Activated CD4-positive, alpha-beta T cell treated with anti-CD3 and anti-CD28 coated beads for 36 hours (primary cell): ENCODE measurements at regions not wholly inside any gene's neighbourhood (a gene's known extent, or its start where the extent isn't known, plus 50 kb on each side); places are given as distances from the start of the nearest gene placed in this dataset.
"Not testable (repeated sequence)": the region's sequence is repeated elsewhere in the genome, so short reads cannot be mapped to it uniquely, and the experiment has no call there.

Source experiments
- ATAC-seq: fragments of 200-7000 bp; cut with Tn5 transposase; one replicate; pipeline ENCODE4 v1.10.0; 2021; ENCODE audit warnings: mild to moderate bottlenecking, moderate library complexity
- CTCF ChIA-PET: fragments of 350-600 bp; sonication (Branson Sonifier 250); formaldehyde crosslinking; loops from one replicate; lab custom pipeline; 2021; ENCODE audit warnings: antibody characterized with exemption; lab: Charles Lee
- POLR2A ChIA-PET: fragments of 350-600 bp; sonication (Branson Sonifier 250); formaldehyde crosslinking; loops from one replicate; lab custom pipeline; 2021; ENCODE audit warnings: antibody characterized with exemption, inconsistent platforms; lab: Charles Lee
- DNase-seq: peaks from one replicate; pipeline ENCODE4 v3.0.0-alpha.2; 2020
- H3K27ac Mint-ChIP-seq: one replicate; pipeline ENCODE4 v1.8.0; 2021; ENCODE audit warnings: mixed read lengths
- H3K27me3 Mint-ChIP-seq: one replicate; pipeline ENCODE4 v1.8.0; 2021; ENCODE audit warnings: mixed read lengths
- H3K36me3 Mint-ChIP-seq: one replicate; pipeline ENCODE4 v1.8.0; 2021; ENCODE audit warnings: low read depth, mixed read lengths
- H3K4me1 Mint-ChIP-seq: one replicate; pipeline ENCODE4 v1.8.0; 2021; ENCODE audit warnings: mixed read lengths
- H3K4me3 Mint-ChIP-seq: one replicate; pipeline ENCODE4 v1.8.0; 2021; ENCODE audit warnings: mild to moderate bottlenecking, moderate library complexity, mixed read lengths
- H3K9me3 Mint-ChIP-seq: one replicate; pipeline ENCODE4 v1.8.0; 2021; ENCODE audit warnings: low read depth, mixed read lengths
- intact Hi-C, 2 experiments: fragments of 100-400 bp; cut with DNase I in 1 of 2; cut with micrococcal nuclease in 1 of 2; formaldehyde crosslinking; loops; one replicate each; pipeline versions ENCODE4 v1.14.2 to v1.15.1; 2022 to 2024; cut with DNase I, micrococcal nuclease

- H3K4me1 Mint-ChIP-seq, result no peaks in the 10 kb centered on the region
- H3K4me3 Mint-ChIP-seq, result no peak overlapping the region
- CTCF ChIA-PET, result no interaction called here
- no peaks in the 10 kb centered on the region for H3K27me3 Mint-ChIP-seq
- POLR2A ChIA-PET, result no interaction called here
- no peaks in the 10 kb centered on the region for H3K9me3 Mint-ChIP-seq
- intact Hi-C loops, result no loop called here
- no peak overlapping the region for H3K27ac Mint-ChIP-seq
- no peaks in the 10 kb centered on the region for H3K36me3 Mint-ChIP-seq
- DNase-seq (no peak), ATAC-seq (no peak)
Observed at GRCh38 chr10:108055506-108055905, 891.0 kb upstream of the SORCS1 start.

- Mint-ChIP-seq H3K4me1 (no peaks in the 10 kb centered on the region), H3K27ac (no peak overlapping the region), H3K27me3 (no peaks in the 10 kb centered on the region), H3K4me3 (no peak overlapping the region), H3K36me3 (no peaks in the 10 kb centered on the region), H3K9me3 (no peaks in the 10 kb centered on the region)
- DNase-seq, result no peak
- no peak for ATAC-seq
- CTCF ChIA-PET, result no interaction called here
- intact Hi-C loops, result no loop called here
- POLR2A ChIA-PET, result no interaction called here
Observed at GRCh38 chr10:108052981-108053380, 888.5 kb upstream of the SORCS1 start.

GRCh38 chr10:108051218-108051617 lies 886.7 kb upstream of the SORCS1 start:
- Mint-ChIP-seq H3K4me3 (no peak overlapping the region), H3K4me1 (no peaks in the 10 kb centered on the region), H3K27me3 (no peaks in the 10 kb centered on the region), H3K36me3 (no peaks in the 10 kb centered on the region), H3K9me3 (peaks cover 4% of the 10 kb centered on the region), H3K27ac (no peak overlapping the region)
- CTCF ChIA-PET, result no interaction called here
- DNase-seq, result no peak
- ATAC-seq, result no peak
- POLR2A ChIA-PET, result no interaction called here
- intact Hi-C loops, result no loop called here

- ChIA-PET CTCF (interaction anchor here (0.6 kb wide), 1 partner anchor 32 kb away, joined by 3 read pairs; no protein-coding TSS in a partner anchor), POLR2A (no interaction called here)
- Mint-ChIP-seq H3K4me3 (no peak overlapping the region), H3K4me1 (no peaks in the 10 kb centered on the region), H3K36me3 (no peaks in the 10 kb centered on the region), H3K27me3 (no peaks in the 10 kb centered on the region), H3K9me3 (peaks cover 4% of the 10 kb centered on the region), H3K27ac (no peak overlapping the region)
- ATAC-seq, result no peak
- DNase-seq, result no peak
- intact Hi-C loops, result no loop called here
Observed at GRCh38 chr10:108050626-108051025, 886.1 kb upstream of the SORCS1 start.

- no peak for DNase-seq
- no peak for ATAC-seq
- Mint-ChIP-seq H3K27me3 (no peaks in the 10 kb centered on the region), H3K36me3 (no peaks in the 10 kb centered on the region), H3K4me1 (no peaks in the 10 kb centered on the region), H3K4me3 (no peak overlapping the region), H3K27ac (no peak overlapping the region), H3K9me3 (peaks cover 4% of the 10 kb centered on the region)
- ChIA-PET CTCF (no interaction called here), POLR2A (no interaction called here)
- intact Hi-C loops, result no loop called here
Observed at GRCh38 chr10:108049668-108050067, 885.2 kb upstream of the SORCS1 start.

GRCh38 chr10:108048898-108049297 lies 884.4 kb upstream of the SORCS1 start:
- ATAC-seq (no peak), DNase-seq (no peak)
- CTCF ChIA-PET, result no interaction called here
- no peaks in the 10 kb centered on the region for H3K36me3 Mint-ChIP-seq
- intact Hi-C loops, result no loop called here
- peaks cover 4% of the 10 kb centered on the region for H3K9me3 Mint-ChIP-seq
- POLR2A ChIA-PET, result no interaction called here
- H3K4me3 Mint-ChIP-seq, result no peak overlapping the region
- H3K27me3 Mint-ChIP-seq, result no peaks in the 10 kb centered on the region
- no peaks in the 10 kb centered on the region for H3K4me1 Mint-ChIP-seq
- H3K27ac Mint-ChIP-seq, result no peak overlapping the region

- ChIA-PET POLR2A (no interaction called here), CTCF (no interaction called here)
- Mint-ChIP-seq H3K27me3 (no peaks in the 10 kb centered on the region), H3K36me3 (no peaks in the 10 kb centered on the region), H3K4me1 (no peaks in the 10 kb centered on the region), H3K9me3 (peaks cover 10% of the 10 kb centered on the region), H3K27ac (no peak overlapping the region), H3K4me3 (no peak overlapping the region)
- DNase-seq (no peak), ATAC-seq (no peak)
- intact Hi-C loops, result no loop called here
Observed at GRCh38 chr10:108039821-108040584, 875.5 kb upstream of the SORCS1 start.

- ChIA-PET POLR2A (no interaction called here), CTCF (no interaction called here)
- intact Hi-C loops, result no loop called here
- H3K27ac Mint-ChIP-seq, result no peak overlapping the region
- H3K4me1 Mint-ChIP-seq, result no peaks in the 10 kb centered on the region
- H3K27me3 Mint-ChIP-seq, result no peaks in the 10 kb centered on the region
- H3K9me3 Mint-ChIP-seq, result peaks cover 9% of the 10 kb centered on the region
- no peaks in the 10 kb centered on the region for H3K36me3 Mint-ChIP-seq
- ATAC-seq, result no peak
- no peak for DNase-seq
- no peak overlapping the region for H3K4me3 Mint-ChIP-seq
Observed at GRCh38 chr10:108037061-108037460, 872.6 kb upstream of the SORCS1 start.

GRCh38 chr10:108036265-108036664 lies 871.8 kb upstream of the SORCS1 start:
- intact Hi-C loops, result no loop called here
- POLR2A ChIA-PET, result no interaction called here
- CTCF ChIA-PET, result no interaction called here
- Mint-ChIP-seq H3K27me3 (no peaks in the 10 kb centered on the region), H3K4me3 (no peak overlapping the region), H3K27ac (no peak overlapping the region), H3K36me3 (no peaks in the 10 kb centered on the region), H3K4me1 (no peaks in the 10 kb centered on the region), H3K9me3 (peaks cover 12% of the 10 kb centered on the region)
- ATAC-seq (no peak), DNase-seq (no peak)

GRCh38 chr10:108034829-108035228 lies 870.3 kb upstream of the SORCS1 start:
- DNase-seq (no peak), ATAC-seq (no peak)
- ChIA-PET CTCF (no interaction called here), POLR2A (no interaction called here)
- Mint-ChIP-seq H3K27ac (no peak overlapping the region), H3K27me3 (no peaks in the 10 kb centered on the region), H3K9me3 (peaks cover 14% of the 10 kb centered on the region), H3K36me3 (no peaks in the 10 kb centered on the region), H3K4me1 (no peaks in the 10 kb centered on the region), H3K4me3 (no peak overlapping the region)
- intact Hi-C loops, result no loop called here

- ATAC-seq, H3K4me1 Mint-ChIP-seq, H3K4me3 Mint-ChIP-seq, POLR2A ChIA-PET, H3K27me3 Mint-ChIP-seq, H3K27ac Mint-ChIP-seq, CTCF ChIA-PET, DNase-seq, intact Hi-C loops, H3K36me3 Mint-ChIP-seq: not testable (repeated sequence)
- peaks cover 11% of the 10 kb centered on the region for H3K9me3 Mint-ChIP-seq
Observed at GRCh38 chr10:108033518-108033917, 869.0 kb upstream of the SORCS1 start.

GRCh38 chr10:108031505-108031904 lies 867.0 kb upstream of the SORCS1 start:
- H3K27me3 Mint-ChIP-seq, result no peaks in the 10 kb centered on the region
- H3K4me3 Mint-ChIP-seq, result no peak overlapping the region
- ATAC-seq, result no peak
- POLR2A ChIA-PET, result no interaction called here
- no peak for DNase-seq
- H3K36me3 Mint-ChIP-seq, result no peaks in the 10 kb centered on the region
- H3K9me3 Mint-ChIP-seq, result peaks cover 8% of the 10 kb centered on the region
- CTCF ChIA-PET, result no interaction called here
- no peak overlapping the region for H3K27ac Mint-ChIP-seq
- no peaks in the 10 kb centered on the region for H3K4me1 Mint-ChIP-seq
- intact Hi-C loops, result no loop called here

- Mint-ChIP-seq H3K4me1 (no peaks in the 10 kb centered on the region), H3K27ac (no peak overlapping the region), H3K36me3 (no peaks in the 10 kb centered on the region), H3K27me3 (no peaks in the 10 kb centered on the region), H3K9me3 (peaks cover 14% of the 10 kb centered on the region), H3K4me3 (no peak overlapping the region)
- ATAC-seq, result no peak
- intact Hi-C loops, result no loop called here
- ChIA-PET POLR2A (no interaction called here), CTCF (no interaction called here)
- no peak for DNase-seq
Observed at GRCh38 chr10:108014902-108015177, 850.3 kb upstream of the SORCS1 start.
